ENCODE measurements at regions not wholly inside any gene's neighbourhood (a gene's known extent, or its start where the extent isn't known, plus 50 kb on each side); places are given as distances from the start of the nearest gene placed in this dataset.

GRCh38 chr7:66467887-66468286 is 160.8 kb upstream of the KCTD7 start:
- no peak for TF ChIP-seq CTCF (conservative IDR thresholded peaks at IDR 0.05 in 1 of 2, IDR thresholded peaks at IDR 0.05 in 1 of 2; ENCODE audit: extremely low read depth in 1 of 2, insufficient read depth in 1 of 2, low read depth in 1 of 2, low read length in 2 of 2)
- TF ChIP-seq EZH2 (IDR thresholded peaks at IDR 0.05; ENCODE audit: borderline replicate concordance, low read length) = no peak

Data from mammary epithelial cell (primary cell).